HEK293 (cell line): ENCODE measurements at regions not wholly inside any gene's neighbourhood (a gene's known extent, or its start where the extent isn't known, plus 50 kb on each side); places are given as distances from the start of the nearest gene placed in this dataset.

Experiments
- HOXA7 ChIP-seq: sonication (generic); formaldehyde crosslinking; IDR thresholded peaks from 2 replicates; pipeline ENCODE4 v1.8.1; 2022; ENCODE audit warnings: missing genetic modification reagents, borderline replicate concordance
- SALL2 ChIP-seq: fragments of 450-650 bp; formaldehyde crosslinking; IDR thresholded peaks from 2 replicates; pipeline ENCODE4 v1.5.0; 2017; ENCODE audit warnings: missing biosample characterization, mild to moderate bottlenecking, missing genetic modification characterization, borderline replicate concordance
- ZNF133 ChIP-seq: fragments of 450-650 bp; formaldehyde crosslinking; IDR thresholded peaks from 2 replicates; pipeline ENCODE4 v1.5.1; 2016; ENCODE audit warnings: missing biosample characterization, missing genetic modification characterization
- ZNF311 ChIP-seq: fragments of 450-650 bp; formaldehyde crosslinking; IDR thresholded peaks from 2 replicates; pipeline ENCODE4 v1.5.1; 2017; ENCODE audit warnings: missing biosample characterization, missing genetic modification characterization, borderline replicate concordance
- TF ChIP-seq, protein P1 (sequence below): fragments of 450-650 bp; formaldehyde crosslinking; IDR thresholded peaks from 2 replicates; pipeline ENCODE4 v1.5.1; 2016; ENCODE audit warnings: missing biosample characterization, missing genetic modification characterization
- TF ChIP-seq, protein P2 (sequence below): fragments of 450-650 bp; formaldehyde crosslinking; IDR thresholded peaks from 2 replicates; pipeline ENCODE4 v1.5.1; 2017; ENCODE audit warnings: missing biosample characterization, mild to moderate bottlenecking, missing genetic modification characterization, moderate library complexity
- TF ChIP-seq, protein P3 (sequence below): fragments of 450-650 bp; formaldehyde crosslinking; IDR thresholded peaks from 2 replicates; pipeline ENCODE4 v1.5.1; 2016; ENCODE audit warnings: missing biosample characterization, missing genetic modification characterization

DNA sequence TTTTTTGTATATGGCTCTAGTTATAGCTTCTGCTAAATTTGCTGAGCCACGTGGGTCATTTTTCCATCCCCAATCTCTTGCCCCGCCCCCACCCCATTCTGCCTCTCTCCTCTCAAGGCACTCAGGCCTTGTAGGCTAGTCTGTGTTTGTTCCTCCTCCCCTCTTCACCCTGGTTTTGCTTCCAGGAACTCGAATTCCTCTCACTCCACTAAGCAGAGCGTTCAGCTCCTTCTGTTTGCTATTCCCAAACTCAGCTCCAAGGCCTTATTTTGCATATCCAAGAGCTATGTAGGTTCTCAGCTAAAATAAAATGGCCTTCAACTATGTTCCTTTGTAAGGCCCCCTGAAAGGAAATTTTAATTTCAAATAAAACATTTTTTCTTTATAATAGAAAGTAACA, 1293.7 kb downstream of the EPHA7 start:
- TF ChIP-seq, protein P1, sequence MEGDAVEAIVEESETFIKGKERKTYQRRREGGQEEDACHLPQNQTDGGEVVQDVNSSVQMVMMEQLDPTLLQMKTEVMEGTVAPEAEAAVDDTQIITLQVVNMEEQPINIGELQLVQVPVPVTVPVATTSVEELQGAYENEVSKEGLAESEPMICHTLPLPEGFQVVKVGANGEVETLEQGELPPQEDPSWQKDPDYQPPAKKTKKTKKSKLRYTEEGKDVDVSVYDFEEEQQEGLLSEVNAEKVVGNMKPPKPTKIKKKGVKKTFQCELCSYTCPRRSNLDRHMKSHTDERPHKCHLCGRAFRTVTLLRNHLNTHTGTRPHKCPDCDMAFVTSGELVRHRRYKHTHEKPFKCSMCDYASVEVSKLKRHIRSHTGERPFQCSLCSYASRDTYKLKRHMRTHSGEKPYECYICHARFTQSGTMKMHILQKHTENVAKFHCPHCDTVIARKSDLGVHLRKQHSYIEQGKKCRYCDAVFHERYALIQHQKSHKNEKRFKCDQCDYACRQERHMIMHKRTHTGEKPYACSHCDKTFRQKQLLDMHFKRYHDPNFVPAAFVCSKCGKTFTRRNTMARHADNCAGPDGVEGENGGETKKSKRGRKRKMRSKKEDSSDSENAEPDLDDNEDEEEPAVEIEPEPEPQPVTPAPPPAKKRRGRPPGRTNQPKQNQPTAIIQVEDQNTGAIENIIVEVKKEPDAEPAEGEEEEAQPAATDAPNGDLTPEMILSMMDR (tag by site-specific recombination), result no peak
- TF ChIP-seq ZNF133 (tag by site-specific recombination) (no peak), HOXA7 (CRISPR knock-in tag) (no peak), SALL2 (tag by site-specific recombination) (no peak), ZNF311 (tag by site-specific recombination) (no peak)
- TF ChIP-seq, protein P2, sequence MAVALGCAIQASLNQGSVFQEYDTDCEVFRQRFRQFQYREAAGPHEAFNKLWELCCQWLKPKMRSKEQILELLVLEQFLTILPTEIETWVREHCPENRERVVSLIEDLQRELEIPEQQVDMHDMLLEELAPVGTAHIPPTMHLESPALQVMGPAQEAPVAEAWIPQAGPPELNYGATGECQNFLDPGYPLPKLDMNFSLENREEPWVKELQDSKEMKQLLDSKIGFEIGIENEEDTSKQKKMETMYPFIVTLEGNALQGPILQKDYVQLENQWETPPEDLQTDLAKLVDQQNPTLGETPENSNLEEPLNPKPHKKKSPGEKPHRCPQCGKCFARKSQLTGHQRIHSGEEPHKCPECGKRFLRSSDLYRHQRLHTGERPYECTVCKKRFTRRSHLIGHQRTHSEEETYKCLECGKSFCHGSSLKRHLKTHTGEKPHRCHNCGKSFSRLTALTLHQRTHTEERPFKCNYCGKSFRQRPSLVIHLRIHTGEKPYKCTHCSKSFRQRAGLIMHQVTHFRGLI, result no peak
- TF ChIP-seq, protein P3, sequence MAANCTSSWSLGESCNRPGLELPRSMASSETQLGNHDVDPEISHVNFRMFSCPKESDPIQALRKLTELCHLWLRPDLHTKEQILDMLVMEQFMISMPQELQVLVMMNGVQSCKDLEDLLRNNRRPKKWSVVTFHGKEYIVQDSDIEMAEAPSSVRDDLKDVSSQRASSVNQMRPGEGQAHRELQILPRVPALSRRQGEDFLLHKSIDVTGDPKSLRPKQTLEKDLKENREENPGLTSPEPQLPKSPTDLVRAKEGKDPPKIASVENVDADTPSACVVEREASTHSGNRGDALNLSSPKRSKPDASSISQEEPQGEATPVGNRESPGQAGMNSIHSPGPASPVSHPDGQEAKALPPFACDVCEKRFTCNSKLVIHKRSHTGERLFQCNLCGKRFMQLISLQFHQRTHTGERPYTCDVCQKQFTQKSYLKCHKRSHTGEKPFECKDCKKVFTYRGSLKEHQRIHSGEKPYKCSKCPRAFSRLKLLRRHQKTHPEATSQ, result no peak
